ENCODE measurements at regions not wholly inside any gene's neighbourhood (a gene's known extent, or its start where the extent isn't known, plus 50 kb on each side); places are given as distances from the start of the nearest gene placed in this dataset.

GRCh38 chr3:125671461-125672243 lies 76.4 kb upstream of the OSBPL11 start:
- no peak for FAIRE-seq
- H3K9me3 ChIP-seq (replicated peaks; ENCODE audit: control insufficient read depth, insufficient read depth, low read length) = no peaks in the 10 kb centered on the region
- H3K9ac ChIP-seq (ENCODE audit: control insufficient read depth, insufficient read depth, low read length) = no peak overlapping the region
- TF ChIP-seq IKZF1 (conservative IDR thresholded peaks at IDR 0.05) (no peak), SMARCA5 (IDR thresholded peaks at IDR 0.05) (no peak), WRNIP1 (IDR thresholded peaks at IDR 0.05; ENCODE audit: borderline replicate concordance, low read depth, low read length) (no peak), DPF2 (IDR thresholded peaks at IDR 0.05) (no peak), NFYA (IDR thresholded peaks at IDR 0.05; ENCODE audit: borderline replicate concordance, low read depth, low read length) (no peak), ZNF592 (IDR thresholded peaks at IDR 0.05) (no peak), TARDBP (IDR thresholded peaks at IDR 0.05; ENCODE audit: borderline replicate concordance) (no peak), YY1 (IDR thresholded peaks at IDR 0.05; ENCODE audit: low read depth, low read length) (no peak), ASH2L (IDR thresholded peaks at IDR 0.05; ENCODE audit: borderline replicate concordance, low read depth) (no peak), CHD2 (IDR thresholded peaks at IDR 0.05; ENCODE audit: borderline replicate concordance, low read depth, low read length) (no peak), EZH2 (IDR thresholded peaks at IDR 0.05; ENCODE audit: borderline replicate concordance, control insufficient read depth, low read depth, low read length) (no peak), TCF7 (IDR thresholded peaks at IDR 0.05; ENCODE audit: borderline replicate concordance) (no peak), NFYB (IDR thresholded peaks at IDR 0.05; ENCODE audit: insufficient read depth, low read depth, low read length) (no peak), CBX5 (IDR thresholded peaks at IDR 0.05; ENCODE audit: low read depth) (no peak), CBFB (IDR thresholded peaks at IDR 0.05; ENCODE audit: low read depth) (no peak)
- TF ChIP-seq, protein P1, sequence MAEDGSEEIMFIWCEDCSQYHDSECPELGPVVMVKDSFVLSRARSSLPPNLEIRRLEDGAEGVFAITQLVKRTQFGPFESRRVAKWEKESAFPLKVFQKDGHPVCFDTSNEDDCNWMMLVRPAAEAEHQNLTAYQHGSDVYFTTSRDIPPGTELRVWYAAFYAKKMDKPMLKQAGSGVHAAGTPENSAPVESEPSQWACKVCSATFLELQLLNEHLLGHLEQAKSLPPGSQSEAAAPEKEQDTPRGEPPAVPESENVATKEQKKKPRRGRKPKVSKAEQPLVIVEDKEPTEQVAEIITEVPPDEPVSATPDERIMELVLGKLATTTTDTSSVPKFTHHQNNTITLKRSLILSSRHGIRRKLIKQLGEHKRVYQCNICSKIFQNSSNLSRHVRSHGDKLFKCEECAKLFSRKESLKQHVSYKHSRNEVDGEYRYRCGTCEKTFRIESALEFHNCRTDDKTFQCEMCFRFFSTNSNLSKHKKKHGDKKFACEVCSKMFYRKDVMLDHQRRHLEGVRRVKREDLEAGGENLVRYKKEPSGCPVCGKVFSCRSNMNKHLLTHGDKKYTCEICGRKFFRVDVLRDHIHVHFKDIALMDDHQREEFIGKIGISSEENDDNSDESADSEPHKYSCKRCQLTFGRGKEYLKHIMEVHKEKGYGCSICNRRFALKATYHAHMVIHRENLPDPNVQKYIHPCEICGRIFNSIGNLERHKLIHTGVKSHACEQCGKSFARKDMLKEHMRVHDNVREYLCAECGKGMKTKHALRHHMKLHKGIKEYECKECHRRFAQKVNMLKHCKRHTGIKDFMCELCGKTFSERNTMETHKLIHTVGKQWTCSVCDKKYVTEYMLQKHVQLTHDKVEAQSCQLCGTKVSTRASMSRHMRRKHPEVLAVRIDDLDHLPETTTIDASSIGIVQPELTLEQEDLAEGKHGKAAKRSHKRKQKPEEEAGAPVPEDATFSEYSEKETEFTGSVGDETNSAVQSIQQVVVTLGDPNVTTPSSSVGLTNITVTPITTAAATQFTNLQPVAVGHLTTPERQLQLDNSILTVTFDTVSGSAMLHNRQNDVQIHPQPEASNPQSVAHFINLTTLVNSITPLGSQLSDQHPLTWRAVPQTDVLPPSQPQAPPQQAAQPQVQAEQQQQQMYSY (CRISPR knock-in tag; IDR thresholded peaks at IDR 0.05) = no peak
- H3K27me3 ChIP-seq (replicated peaks in 1 of 2; ENCODE audit: control insufficient read depth in 2 of 2, insufficient read depth in 2 of 2, low read length in 1 of 2) = no peaks in the 10 kb centered on the region; a peak in 1 of 4 replicates
- no peaks in the 10 kb centered on the region for H3K36me3 ChIP-seq (ENCODE audit: control insufficient read depth in 2 of 2, insufficient read depth in 2 of 2, low read length in 1 of 2)
- H4K20me1 ChIP-seq (ENCODE audit: control insufficient read depth, insufficient read depth) = no peaks in the 10 kb centered on the region
- H3K79me2 ChIP-seq (ENCODE audit: control insufficient read depth, insufficient read depth, low read length) = no peaks in the 10 kb centered on the region
- H3K4me3 ChIP-seq = no peak overlapping the region
- in situ Hi-C loops (cut with MboI) = no loop called here
- 65% methylated on average over 26 of the region's 39 CpGs for WGBS (ENCODE audit: insufficient coverage, insufficient replicate concordance, low lambda C conversion rate, missing lambda C conversion rate)
- no peak overlapping the region for H3K4me2 ChIP-seq (ENCODE audit: control insufficient read depth, insufficient read depth)
- BruUV-seq (replicated peaks) = no TSS peak
- no peak for ATAC-seq
- H3K4me1 ChIP-seq (ENCODE audit: control insufficient read depth, insufficient read depth, low read length) = no peaks in the 10 kb centered on the region
- ChIA-PET CTCF (no interaction called here), SMC1A (ENCODE audit: uncharacterized antibody, unreplicated experiment) (no interaction called here), POLR2A (no interaction called here), RAD21 (ENCODE audit: unreplicated experiment) (no interaction called here)
- intact Hi-C loops (cut with micrococcal nuclease; ENCODE audit: unreplicated experiment) = no loop called here
- H2AFZ ChIP-seq (ENCODE audit: control insufficient read depth, low read depth, low read length) = no peak overlapping the region
- no peak overlapping the region for H3K27ac ChIP-seq (ENCODE audit: control insufficient read depth, insufficient read depth)
- no peak for DNase-seq (ENCODE audit: low read depth, low spot score)

Measured in GM12878 (cell line).